ENCODE measurements at regions not wholly inside any gene's neighbourhood (a gene's known extent, or its start where the extent isn't known, plus 50 kb on each side); places are given as distances from the start of the nearest gene placed in this dataset.
"Not testable (repeated sequence)": the region's sequence is repeated elsewhere in the genome, so short reads cannot be mapped to it uniquely, and the experiment has no call there.

GRCh38 chr3:71930056-71930991 is 145.4 kb upstream of the PROK2 start:
- Histone ChIP-seq H3K36me3 (no peaks in the 10 kb centered on the region), H3K4me3 (no peak overlapping the region), H3K9me3 (no peaks in the 10 kb centered on the region), H3K4me1 (no peaks in the 10 kb centered on the region), H3K27ac (no peak overlapping the region), H3K27me3 (ENCODE audit: low read depth) (no peaks in the 10 kb centered on the region)
- DNase-seq: no peak
- TF ChIP-seq CTCF (IDR thresholded peaks at IDR 0.05): no peak
- ATAC-seq: peak in 1 of 2 donors; percentile 65
- intact Hi-C loops (cut with DNase I): no loop called here

- no peaks in the 10 kb centered on the region for H3K36me3 ChIP-seq
- intact Hi-C loops (cut with DNase I): no loop called here
- no peak overlapping the region for H3K27ac ChIP-seq
- DNase-seq: no peak
- H3K4me1 ChIP-seq: no peaks in the 10 kb centered on the region
- H3K4me3 ChIP-seq: no peak overlapping the region
- no peaks in the 10 kb centered on the region for H3K27me3 ChIP-seq (ENCODE audit: low read depth)
- TF ChIP-seq CTCF (IDR thresholded peaks at IDR 0.05): no peak
- no peaks in the 10 kb centered on the region for H3K9me3 ChIP-seq
- no peak for ATAC-seq
Measured at GRCh38 chr3:71928212-71928611, 143.3 kb upstream of the PROK2 start.

GRCh38 chr3:71927505-71928066 is 142.6 kb upstream of the PROK2 start:
- no peak for DNase-seq
- intact Hi-C loops (cut with DNase I): no loop called here
- Histone ChIP-seq H3K27me3 (ENCODE audit: low read depth) (no peaks in the 10 kb centered on the region), H3K4me3 (no peak overlapping the region), H3K27ac (no peak overlapping the region), H3K4me1 (no peaks in the 10 kb centered on the region), H3K9me3 (no peaks in the 10 kb centered on the region), H3K36me3 (no peaks in the 10 kb centered on the region)
- ATAC-seq: no peak
- TF ChIP-seq CTCF (IDR thresholded peaks at IDR 0.05): no peak

GRCh38 chr3:71926616-71927015 is 141.7 kb upstream of the PROK2 start:
- Histone ChIP-seq H3K27me3 (ENCODE audit: low read depth) (no peaks in the 10 kb centered on the region), H3K9me3 (no peaks in the 10 kb centered on the region), H3K36me3 (no peaks in the 10 kb centered on the region), H3K4me3 (no peak overlapping the region), H3K4me1 (no peaks in the 10 kb centered on the region), H3K27ac (no peak overlapping the region)
- no peak for ATAC-seq
- TF ChIP-seq CTCF (IDR thresholded peaks at IDR 0.05): no peak
- DNase-seq: no peak
- intact Hi-C loops (cut with DNase I): no loop called here

- no peaks in the 10 kb centered on the region for H3K9me3 ChIP-seq
- H3K27ac ChIP-seq: no peak overlapping the region
- ATAC-seq: peak; percentile 39 to 58
- DNase-seq: no peak
- H3K4me3 ChIP-seq: no peak overlapping the region
- intact Hi-C loops (cut with DNase I): no loop called here
- peak; percentile 30 for TF ChIP-seq CTCF (IDR thresholded peaks at IDR 0.05)
- no peaks in the 10 kb centered on the region for H3K36me3 ChIP-seq
- no peaks in the 10 kb centered on the region for H3K4me1 ChIP-seq
- H3K27me3 ChIP-seq (ENCODE audit: low read depth): peaks cover 3% of the 10 kb centered on the region
Measured at GRCh38 chr3:71926262-71926600, 141.3 kb upstream of the PROK2 start.

- intact Hi-C loops (cut with DNase I); H3K4me3 ChIP-seq; H3K4me1 ChIP-seq; H3K27ac ChIP-seq; DNase-seq; H3K9me3 ChIP-seq; ATAC-seq; H3K36me3 ChIP-seq; H3K27me3 ChIP-seq (ENCODE audit: low read depth): not testable (repeated sequence)
Measured at GRCh38 chr3:71925511-71926261, 140.7 kb upstream of the PROK2 start.
